ENCODE measurements at regions not wholly inside any gene's neighbourhood (a gene's known extent, or its start where the extent isn't known, plus 50 kb on each side); places are given as distances from the start of the nearest gene placed in this dataset.

- DNase-seq, result no peak
Observed at GRCh38 chr16:85364323-85365040, 248.6 kb upstream of the GSE1 start.

GRCh38 chr16:85365120-85365519 is 248.0 kb upstream of the GSE1 start:
- DNase-seq, result no peak

- no peak for DNase-seq
Observed at GRCh38 chr16:85366031-85366763, 246.9 kb upstream of the GSE1 start.

- DNase-seq, result no peak
Observed at GRCh38 chr16:85367485-85367884, 245.6 kb upstream of the GSE1 start.

- DNase-seq, result no peak
Observed at GRCh38 chr16:85369060-85369459, 244.1 kb upstream of the GSE1 start.

- DNase-seq, result peak; percentile 66
Observed at GRCh38 chr16:85369741-85370528, 243.2 kb upstream of the GSE1 start.

GRCh38 chr16:85370543-85370880 is 242.6 kb upstream of the GSE1 start:
- no peak for DNase-seq

- no peak for DNase-seq
Observed at GRCh38 chr16:85370881-85371651, 242.1 kb upstream of the GSE1 start.

- DNase-seq, result no peak
Observed at GRCh38 chr16:85371948-85372347, 241.2 kb upstream of the GSE1 start.

- no peak for DNase-seq
Observed at GRCh38 chr16:85372627-85373372, 240.3 kb upstream of the GSE1 start.

- DNase-seq, result no peak
Observed at GRCh38 chr16:85373741-85374570, 239.2 kb upstream of the GSE1 start.

GRCh38 chr16:85374571-85374872 is 238.6 kb upstream of the GSE1 start:
- DNase-seq, result no peak

- DNase-seq, result no peak
Observed at GRCh38 chr16:85375282-85375681, 237.8 kb upstream of the GSE1 start.

GRCh38 chr16:85376292-85377095 is 236.6 kb upstream of the GSE1 start:
- no peak for DNase-seq

GRCh38 chr16:85377388-85378144 is 235.6 kb upstream of the GSE1 start:
- DNase-seq, result no peak

GRCh38 chr16:85378145-85379040 is 234.7 kb upstream of the GSE1 start:
- no peak for DNase-seq

- DNase-seq, result no peak
Observed at GRCh38 chr16:85379041-85380001, 233.8 kb upstream of the GSE1 start.

- no peak for DNase-seq
Observed at GRCh38 chr16:85380002-85380395, 233.1 kb upstream of the GSE1 start.

Data from activated CD4-positive, CD25-positive, alpha-beta regulatory T cell treated with anti-CD3 and anti-CD28 coated beads, Interleukin-2, amount 50 U/mL, for 72 hours (primary cell).